ENCODE measurements at regions not wholly inside any gene's neighbourhood (a gene's known extent, or its start where the extent isn't known, plus 50 kb on each side); places are given as distances from the start of the nearest gene placed in this dataset.
A peak's percentile ranks its signal among the peaks of the same experiment; 100 is the strongest.

DNA sequence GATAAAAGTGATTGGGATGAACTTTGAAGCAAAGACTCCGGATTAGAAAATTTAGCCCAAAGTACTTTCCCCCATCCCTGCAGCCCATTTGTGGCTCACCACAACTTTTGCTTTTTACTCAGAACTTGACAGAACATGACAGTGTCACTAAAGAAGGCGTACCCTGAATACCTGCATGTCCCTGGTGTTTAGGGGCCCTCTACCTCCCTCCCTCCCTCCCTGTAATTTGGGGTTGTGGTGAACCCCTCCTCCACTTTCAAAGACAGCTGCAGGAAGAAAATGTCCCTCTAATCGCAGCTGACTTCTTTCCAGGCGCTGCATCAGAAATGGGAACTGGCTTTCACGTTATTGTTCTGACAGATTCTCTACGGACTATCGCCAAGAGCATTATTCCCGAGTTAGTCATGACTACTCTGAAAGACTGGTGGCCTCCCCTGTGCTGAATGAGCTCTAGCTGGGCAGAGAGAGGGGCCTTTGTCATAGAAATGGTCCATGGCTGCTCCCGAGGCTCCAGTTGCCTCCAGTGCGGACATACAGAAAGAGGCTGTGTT, 93.2 kb upstream of the ARHGEF3 start:
- DNase-seq, result peak; percentile 63

DNA sequence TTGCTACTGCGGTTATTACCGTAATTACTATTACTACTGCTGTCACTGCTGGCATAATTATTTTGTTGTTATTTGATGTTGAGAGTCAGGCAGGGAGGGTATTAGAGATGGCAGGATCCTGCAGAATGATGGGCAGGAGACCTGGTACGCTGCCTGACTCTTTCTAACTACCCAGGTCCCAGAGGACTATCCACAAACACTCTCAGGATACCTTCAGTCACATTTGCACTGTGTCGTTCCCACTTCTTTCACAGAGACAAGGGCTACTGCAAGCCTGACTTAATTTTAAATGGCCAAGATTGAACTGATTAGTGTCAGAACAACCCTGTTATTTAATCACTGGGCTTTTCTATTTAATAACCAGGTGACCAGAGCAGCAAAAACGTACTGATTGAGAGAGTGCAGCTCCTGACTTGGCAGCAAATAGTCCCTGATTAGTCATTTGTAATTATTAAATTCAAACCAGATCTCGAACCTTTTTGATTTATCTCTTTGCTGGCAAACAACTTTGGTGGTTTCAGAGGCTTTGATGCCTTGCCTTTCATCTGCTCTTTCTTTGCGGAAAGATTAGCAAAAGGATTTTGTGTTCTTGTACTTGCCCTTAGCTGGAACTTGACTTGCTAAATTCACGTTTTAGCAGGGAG, 88.8 kb upstream of the ARHGEF3 start:
- no peak for DNase-seq

- no peak for DNase-seq
Observed at GRCh38 chr3:56889131-56889530, 87.4 kb upstream of the ARHGEF3 start.

DNA sequence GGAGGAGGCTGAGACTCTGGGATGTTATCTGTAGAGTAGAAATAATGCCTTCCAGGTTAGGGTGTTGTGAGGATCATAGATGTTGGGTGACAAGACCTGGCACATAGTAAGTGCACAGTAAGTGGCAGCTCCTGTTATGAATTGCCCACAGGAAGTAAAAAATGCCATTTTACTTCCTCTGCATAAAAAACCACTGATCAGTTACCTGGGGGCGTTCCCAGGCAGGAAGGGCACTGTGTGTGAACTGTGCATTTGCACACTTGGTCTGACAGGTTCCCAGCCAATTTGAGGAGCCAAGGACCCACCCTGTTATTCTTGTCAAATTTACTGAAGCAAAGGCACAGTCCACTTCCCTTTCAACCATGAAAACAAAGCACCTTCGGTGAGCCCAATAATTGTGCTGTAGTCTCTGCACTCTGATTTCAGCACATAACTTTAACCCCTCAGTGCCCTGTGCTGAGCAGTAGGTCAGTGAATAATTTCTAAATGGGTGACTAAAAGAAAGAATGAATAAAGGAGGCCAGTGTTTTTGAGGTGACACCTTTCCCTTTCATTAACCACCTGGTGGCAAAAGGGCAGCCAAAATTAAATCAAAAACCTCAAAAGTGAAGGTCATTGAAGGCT, 85.8 kb upstream of the ARHGEF3 start:
- no peak for DNase-seq

DNA sequence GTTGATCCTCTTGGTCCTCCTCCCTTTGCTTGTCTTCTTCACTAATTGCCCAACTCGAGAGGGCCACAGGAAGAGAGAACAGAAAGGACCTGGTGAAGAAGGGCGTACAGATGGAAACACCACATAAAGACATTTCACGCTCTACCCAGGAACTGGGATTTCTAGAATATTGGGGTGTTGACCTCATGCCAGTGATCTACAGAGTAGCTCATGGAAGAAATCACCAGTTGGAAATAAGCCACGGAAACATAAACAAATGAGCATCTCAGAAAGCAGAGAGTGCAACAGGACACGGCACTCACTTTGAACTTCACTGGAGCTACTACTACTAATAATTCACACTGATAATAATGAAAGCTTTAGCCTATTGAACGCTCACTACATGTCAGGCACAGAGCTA, 84.6 kb upstream of the ARHGEF3 start:
- no peak for DNase-seq

DNA sequence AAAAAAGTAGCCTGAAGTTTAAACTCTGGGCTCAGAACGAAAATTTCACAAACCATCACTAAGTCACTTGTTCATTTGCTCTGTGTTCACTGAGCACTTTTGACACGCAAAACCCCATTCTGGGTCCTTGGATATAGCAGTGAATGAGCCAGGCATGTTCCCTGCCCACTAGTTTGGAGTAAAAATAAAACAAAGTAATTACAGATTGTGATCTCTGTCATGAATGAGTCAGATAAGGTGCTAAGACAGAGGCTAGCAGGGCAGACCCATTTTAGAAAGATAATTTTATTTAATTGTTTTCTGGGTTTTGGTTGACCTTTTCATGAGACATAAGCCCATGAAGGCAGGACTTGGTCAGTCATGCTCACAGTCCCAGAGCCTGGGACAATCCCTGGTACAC, 84.1 kb upstream of the ARHGEF3 start:
- DNase-seq, result no peak

GRCh38 chr3:56885453-56885852, 83.7 kb upstream of the ARHGEF3 start:
- DNase-seq, result no peak

DNA sequence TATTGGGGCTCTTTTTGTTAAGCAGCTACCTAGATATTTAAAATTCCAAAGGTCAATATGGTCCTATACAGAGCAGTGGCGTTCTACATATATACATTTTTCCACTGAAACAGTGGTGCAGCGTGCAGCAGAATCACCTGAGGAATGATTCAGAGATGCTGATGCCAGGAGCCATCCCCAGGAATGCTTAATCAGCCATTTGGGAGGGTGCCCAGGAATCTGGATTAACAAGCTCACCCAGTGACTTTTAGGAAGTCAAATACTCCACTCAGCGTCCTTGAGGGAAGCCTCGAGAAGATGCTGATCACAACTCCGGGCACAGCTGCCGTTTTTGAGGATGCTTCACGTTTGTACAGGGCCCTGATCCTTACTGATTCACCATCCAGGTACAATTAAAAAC, 82.6 kb upstream of the ARHGEF3 start:
- no peak for DNase-seq

DNA sequence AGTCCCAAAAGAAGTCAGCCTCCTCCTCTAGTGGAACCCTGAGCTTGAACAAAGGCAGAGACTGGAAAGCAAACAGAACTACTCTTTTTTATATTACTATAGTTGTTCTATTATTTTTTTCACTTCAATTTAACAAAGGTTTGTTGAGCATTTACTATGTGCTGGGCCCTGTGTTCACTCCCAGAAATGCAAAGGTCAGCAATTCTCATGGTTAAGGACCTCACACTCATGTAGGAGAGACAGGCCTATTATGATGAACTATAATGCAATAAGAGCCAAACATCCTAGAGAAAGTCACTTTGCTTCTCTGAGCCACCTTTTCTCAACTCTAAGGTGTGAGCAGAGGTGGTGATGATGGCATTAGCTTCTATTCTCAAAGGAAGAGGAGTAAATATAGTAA, 82.1 kb upstream of the ARHGEF3 start:
- no peak for DNase-seq

DNA sequence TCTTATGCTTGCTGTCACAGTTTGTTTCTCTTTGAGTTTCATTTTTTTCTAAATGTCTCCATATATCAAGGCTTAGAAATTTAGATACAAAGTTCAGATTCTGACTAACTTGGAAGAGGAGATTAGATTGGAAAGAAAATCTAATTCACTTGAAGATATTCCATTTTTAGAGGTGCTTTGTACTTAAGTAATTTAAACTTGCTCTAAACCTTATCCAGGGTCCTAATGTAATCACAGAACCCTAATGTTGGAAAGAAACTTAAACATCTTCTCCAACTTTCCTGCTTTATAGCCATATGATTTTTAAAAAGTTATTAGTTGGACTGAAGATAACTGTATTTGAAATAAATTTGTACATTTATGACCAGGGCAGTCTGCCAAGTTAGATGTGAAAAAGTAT, 81.1 kb upstream of the ARHGEF3 start:
- no peak for DNase-seq

DNA sequence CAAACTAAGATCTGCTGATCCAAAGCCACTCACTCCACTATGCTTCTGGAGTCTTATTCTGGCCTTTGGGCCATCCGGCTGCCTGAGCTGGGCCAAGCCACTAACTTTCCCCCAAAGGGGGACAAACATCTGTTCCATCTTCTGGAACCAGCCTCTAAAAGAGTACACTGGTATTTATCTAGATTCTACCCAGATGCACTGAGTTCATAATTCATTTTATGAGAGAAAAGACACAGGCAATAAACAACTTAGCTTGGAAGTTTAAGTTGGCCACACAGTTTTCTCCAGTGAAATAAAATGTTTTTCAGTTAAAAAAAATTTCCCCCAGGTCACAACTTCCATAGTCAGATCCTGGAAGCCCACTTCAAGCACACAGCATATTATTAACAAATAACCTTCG, 80.1 kb upstream of the ARHGEF3 start:
- DNase-seq, result no peak

- no peak for DNase-seq
Observed at GRCh38 chr3:56880720-56881575, 79.2 kb upstream of the ARHGEF3 start.

- DNase-seq, result no peak
Observed at GRCh38 chr3:56879436-56880215, 77.9 kb upstream of the ARHGEF3 start.

DNA sequence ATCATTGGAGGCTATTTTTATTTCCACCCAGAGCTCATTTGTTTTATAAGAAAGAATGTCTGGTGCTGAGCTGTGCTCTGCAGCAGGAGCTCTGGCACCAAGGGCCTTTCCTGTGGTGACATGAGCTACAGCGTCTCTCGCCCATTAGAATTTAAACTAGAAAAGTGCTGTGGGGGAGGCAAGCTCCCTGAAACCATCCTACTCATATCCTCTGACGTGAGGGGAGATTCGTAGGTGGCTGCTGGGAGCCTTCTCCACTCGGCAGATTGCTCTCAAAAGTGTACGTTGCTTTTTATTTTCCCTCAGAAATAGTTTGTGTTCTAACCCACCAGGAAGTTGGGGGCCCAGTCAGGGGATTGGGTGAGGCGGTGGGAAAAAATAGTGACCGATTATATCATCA, 76.3 kb upstream of the ARHGEF3 start:
- DNase-seq, result peak; percentile 26

DNA sequence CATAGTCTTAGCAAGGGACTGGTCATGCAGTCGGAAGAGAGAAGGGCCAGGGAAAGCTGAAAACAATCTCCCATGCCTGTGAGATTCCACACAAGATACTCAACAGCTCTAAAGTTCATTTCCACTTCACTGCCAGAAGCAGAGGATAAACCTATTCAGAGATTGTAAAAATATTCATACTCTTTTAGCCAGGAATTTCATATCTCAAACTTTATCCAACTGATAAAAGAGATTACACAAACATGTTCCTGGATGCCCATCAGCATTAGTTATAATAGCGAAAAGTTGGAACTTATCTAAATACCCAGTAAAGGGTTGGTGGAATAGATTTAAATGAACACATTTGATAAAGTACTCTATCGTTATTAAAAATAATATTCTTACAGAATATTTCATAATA, 75.2 kb upstream of the ARHGEF3 start:
- DNase-seq, result no peak

DNA sequence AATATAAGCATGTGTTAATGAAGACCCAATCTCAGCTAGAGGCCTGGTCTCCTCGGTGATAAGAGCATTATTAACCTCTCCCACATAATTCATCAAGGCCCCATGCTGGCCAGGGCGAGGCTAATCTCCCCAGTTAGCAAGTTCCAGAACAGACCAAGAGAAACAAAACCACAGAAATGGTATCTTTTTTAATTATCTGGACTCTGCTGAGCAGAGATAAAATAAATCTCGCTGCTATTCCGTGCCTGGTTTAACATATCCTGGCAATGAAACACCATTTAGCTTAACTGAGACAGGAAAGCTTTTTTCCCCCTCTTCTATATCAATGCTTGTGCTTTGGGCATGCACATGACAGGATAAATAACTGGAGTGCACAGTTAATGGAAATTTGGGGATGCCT, 72.5 kb upstream of the ARHGEF3 start:
- DNase-seq, result no peak

DNA sequence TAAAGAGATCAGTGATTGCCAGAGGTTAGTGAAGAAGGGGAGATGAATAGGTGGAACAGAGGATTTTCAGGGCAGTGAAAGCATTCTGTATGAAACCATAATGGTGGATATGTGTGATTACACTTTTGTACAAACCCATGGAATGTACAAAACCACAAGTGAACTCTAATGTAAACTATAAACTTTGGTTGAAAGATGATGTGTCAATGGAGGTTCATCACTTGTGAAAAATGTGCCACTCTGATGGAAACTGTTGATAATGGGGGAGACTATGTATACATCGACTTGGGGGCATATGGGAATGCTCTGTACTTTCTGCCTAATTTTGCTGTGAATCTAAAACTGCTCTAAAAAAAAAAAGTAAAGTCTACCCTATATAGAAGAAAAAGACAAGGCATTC, 68.7 kb upstream of the ARHGEF3 start:
- DNase-seq, result no peak

- DNase-seq, result no peak
Observed at GRCh38 chr3:56869157-56869889, 67.6 kb upstream of the ARHGEF3 start.

GRCh38 chr3:56868706-56869105, 67.0 kb upstream of the ARHGEF3 start:
- no peak for DNase-seq

- no peak for DNase-seq
Observed at GRCh38 chr3:56867671-56868070, 65.9 kb upstream of the ARHGEF3 start.

- no peak for DNase-seq
Observed at GRCh38 chr3:56864918-56865524, 63.3 kb upstream of the ARHGEF3 start.

Data from occipital lobe (tissue), 1 donor.